Epithelial cell of prostate (primary cell): ENCODE measurements at regions not wholly inside any gene's neighbourhood (a gene's known extent, or its start where the extent isn't known, plus 50 kb on each side); places are given as distances from the start of the nearest gene placed in this dataset.
"Not testable (repeated sequence)": the region's sequence is repeated elsewhere in the genome, so short reads cannot be mapped to it uniquely, and the experiment has no call there.

Source experiments
- DNase-seq: peaks from one replicate; pipeline ENCODE4 v3.0.0-alpha.2; 2011; ENCODE audit warnings: low read depth, low spot score
- H3K27ac ChIP-seq: fragments of 450-650 bp; 2 replicates; pipeline ENCODE4 v1.5.1; 2017; ENCODE audit warnings: mild to moderate bottlenecking

DNA sequence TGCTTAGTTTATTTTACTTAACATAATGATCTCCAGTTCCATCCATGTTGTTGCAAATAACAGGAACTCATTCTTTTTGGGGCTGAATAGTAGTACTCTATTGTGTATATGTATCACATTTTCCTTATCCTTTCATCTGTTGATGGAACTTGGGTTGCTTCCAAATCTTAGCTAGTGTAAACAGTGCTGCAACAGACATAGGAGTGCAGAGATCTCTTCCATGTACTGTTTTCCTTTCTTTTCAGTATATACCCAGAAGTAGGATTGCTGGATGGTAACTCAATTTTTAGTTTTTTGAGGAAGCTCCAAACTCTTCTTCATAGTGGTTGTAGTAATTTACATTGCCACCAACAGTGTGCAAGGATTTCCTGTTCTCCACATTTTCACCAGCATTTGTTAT is 138.8 kb upstream of the POC5 start:
- DNase-seq, result no peak
- no peak overlapping the region for H3K27ac ChIP-seq

DNA sequence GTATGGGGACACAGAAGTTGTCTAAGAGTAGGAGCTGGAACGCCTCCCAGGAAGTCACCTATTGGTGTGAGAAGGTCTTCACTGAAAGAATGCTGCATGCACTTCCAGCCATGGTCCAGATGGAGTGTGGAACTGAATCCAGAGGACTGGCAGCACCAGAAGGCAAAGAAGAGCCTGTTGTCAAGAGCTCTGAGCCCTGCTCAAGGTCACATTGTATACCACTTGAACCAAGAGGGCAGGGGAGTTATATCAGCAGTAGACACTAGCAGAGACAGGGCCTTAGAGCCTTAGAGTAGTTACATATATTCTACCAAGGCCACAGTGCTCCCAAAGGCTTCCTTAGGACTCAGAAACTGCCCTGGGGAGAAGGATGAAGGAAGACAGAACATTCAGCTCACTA is 130.8 kb upstream of the POC5 start:
- H3K27ac ChIP-seq, result no peak overlapping the region
- DNase-seq, result no peak

DNA sequence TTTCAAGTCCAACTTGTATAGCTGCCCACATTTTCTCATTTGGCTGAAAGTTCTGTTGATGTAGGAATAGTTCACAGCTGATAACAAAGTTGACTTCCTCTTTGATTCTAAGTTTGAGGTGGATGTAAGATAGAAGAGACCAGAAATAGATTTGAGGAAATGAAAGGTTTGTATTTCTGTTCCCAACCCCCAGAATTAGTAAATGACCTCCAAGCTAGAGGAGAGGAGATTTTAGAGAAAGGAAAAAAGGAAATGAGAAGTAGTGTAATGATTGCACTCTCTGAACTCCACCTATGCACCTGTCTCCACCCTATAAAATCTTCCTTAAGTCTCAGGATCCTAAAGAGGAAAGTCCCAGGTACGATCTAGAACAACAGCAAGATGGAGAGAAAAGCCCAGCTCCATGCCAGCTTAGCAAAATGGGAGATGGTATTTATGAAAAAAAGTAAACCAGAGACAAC is 130.4 kb upstream of the POC5 start:
- DNase-seq, result no peak
- H3K27ac ChIP-seq, result no peak overlapping the region

DNA sequence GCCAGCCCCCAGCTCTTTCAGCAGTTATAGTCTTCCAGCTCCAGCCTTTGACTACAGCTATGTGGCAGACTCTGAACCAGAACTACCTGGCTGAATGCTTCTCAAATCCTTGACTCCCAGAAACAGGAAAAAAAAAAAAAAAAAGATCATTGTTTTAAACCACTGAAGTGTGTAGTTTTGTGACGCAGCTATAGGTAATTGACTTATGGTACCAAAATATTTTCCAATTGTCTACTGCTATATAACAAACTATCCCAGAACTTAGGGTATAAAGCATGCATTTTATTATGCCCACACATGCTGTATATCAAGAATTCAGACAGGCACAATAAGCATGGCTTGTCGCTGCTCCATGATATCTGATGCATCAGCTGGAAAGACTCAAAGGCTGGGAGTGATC is 127.1 kb upstream of the POC5 start:
- H3K27ac ChIP-seq, result no peak overlapping the region
- no peak for DNase-seq

DNA sequence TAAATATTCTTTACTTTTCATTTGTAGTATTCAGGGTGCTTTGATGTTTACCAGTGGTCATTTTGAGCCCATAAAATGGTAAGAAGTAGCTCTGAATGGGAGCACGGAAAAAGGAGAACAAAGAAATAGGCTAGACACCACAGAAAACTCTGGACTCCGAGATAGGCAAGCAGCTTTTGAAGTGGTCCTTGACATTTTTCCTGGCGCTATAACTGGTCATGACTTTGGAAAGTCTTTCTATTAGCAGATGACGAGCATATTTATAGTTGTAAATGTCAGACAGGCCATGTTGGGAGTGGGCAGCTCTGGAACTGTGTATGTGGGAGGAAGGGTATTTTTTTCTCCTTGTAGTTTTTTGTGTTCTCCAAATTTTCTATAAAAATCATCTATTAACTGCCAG is 126.1 kb upstream of the POC5 start:
- H3K27ac ChIP-seq, result no peak overlapping the region
- no peak for DNase-seq

DNA sequence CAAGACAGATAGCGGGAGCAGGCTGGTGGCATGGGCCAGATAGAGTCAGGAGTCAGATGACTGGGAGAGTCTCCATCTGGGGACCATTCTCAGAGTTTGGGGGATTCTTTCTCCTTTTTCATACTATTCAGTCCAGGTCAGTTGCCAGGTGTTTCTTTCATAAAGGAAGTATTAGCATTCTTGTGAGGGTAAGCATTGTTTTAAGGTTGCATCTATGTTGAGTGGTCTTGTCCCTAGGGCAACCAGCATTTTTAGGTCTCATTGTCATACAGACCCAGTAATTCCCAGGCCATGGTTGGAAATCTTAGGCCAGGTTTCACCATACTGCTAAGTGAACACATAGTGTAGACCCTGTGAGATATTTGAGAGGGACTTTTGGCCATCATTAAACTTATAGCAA is 122.3 kb upstream of the POC5 start:
- H3K27ac ChIP-seq, result no peak overlapping the region
- DNase-seq, result no peak

DNA sequence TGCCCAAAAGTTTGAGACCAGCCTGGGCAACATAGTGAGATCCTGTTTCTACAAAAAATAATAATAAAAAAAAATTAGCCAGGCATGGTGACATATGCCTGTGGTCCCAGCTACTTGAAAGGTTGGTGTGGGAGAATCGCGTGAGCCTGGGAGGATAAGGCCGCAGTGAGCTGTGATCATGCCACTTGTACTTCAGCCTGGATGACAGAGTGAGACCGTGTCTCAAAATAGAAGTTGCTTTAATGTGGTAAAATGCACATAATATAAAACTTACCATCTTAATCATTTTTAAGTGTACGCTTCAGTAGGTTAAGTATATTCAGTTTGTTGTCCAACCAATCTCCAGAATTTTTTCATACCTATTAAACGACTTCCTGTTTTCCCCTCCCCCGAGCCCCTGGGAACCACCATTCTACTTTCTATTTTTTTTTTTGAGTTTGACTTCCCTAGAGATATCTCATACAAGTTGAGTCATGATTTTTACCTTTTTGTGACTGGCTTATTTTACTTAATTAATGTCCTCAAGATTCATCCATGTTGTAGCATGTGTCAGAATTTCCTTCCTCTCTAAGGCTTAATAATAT is 120.1 kb upstream of the POC5 start:
- no peak for DNase-seq
- H3K27ac ChIP-seq, result no peak overlapping the region

DNA sequence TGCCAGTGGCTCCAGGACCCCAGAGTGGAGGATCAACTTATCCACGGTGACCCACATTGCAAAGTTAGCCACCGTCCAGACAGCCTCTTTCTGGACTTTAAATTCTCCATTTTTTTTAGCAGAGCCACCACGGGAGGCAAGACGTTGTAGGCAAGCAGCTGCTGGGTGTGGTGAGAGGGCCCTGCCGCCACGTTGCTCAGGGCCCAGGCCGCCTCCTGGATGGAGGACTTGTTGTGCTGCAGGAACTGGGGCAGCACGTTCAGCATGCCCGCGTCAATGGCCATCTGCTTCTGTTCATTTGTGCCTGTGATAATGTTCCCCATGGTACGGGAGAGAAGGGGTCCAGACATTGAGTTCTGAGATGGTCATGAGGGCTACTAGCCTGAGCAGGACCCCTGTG is 114.3 kb upstream of the POC5 start:
- H3K27ac ChIP-seq, result no peak overlapping the region
- DNase-seq, result no peak

DNA sequence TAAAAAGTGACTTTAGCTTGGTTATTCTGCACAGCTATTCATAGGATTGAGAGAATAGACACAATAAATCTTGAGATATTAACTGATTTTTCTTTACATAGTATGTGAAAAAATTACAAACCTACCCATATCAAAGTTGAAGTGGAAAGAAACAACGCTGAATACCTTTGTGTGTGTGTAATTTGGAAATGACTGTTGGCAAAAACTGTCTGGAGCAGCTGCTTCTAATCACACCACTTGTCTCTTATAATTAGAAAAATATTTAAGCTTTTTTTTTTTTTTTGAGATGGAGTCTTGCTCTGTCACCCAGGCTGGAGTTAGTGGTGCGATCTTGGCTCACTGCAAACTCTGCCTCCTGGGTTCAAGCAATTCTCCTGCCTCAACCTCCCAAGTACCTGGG is 110.8 kb upstream of the POC5 start:
- no peak overlapping the region for H3K27ac ChIP-seq
- no peak for DNase-seq

DNA sequence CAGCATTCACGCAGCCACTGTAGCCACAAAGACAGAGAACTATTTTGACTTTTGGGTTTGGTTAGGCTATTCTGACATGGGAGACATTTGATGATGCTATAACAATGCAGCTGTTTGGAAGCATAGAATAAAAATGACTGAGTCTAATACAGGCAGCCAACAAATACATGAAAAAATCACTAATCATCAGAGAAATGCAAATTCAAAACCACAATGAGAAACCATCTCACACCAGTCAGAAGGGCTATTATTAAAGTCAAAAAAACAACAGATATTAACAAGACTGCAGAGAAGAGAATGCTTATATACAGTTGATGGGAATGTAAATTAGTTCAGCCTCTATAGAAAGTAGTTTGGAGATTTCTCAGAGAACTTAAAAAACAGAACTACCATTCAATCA is 107.1 kb upstream of the POC5 start:
- H3K27ac ChIP-seq, result no peak overlapping the region
- DNase-seq, result no peak

DNA sequence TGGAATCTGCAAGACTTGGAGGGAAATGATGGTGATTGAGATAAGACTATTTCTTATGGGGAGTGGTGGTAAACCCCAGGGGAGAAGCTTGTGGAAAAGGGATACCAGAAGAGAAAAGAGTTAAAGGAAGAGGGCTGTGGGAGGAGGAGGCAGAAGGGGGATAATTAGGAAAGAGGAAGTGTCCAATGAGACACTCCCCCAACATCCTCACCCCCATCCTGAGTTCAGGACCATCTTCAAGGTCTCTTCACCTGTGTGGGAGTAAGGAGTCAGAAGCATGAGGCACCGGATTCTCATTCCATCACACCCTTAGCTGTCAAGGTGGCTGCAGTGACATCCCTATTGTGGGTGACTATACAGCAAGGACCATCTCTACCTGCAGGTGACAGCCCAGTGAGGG is 106.6 kb upstream of the POC5 start:
- DNase-seq, result no peak
- H3K27ac ChIP-seq, result no peak overlapping the region

DNA sequence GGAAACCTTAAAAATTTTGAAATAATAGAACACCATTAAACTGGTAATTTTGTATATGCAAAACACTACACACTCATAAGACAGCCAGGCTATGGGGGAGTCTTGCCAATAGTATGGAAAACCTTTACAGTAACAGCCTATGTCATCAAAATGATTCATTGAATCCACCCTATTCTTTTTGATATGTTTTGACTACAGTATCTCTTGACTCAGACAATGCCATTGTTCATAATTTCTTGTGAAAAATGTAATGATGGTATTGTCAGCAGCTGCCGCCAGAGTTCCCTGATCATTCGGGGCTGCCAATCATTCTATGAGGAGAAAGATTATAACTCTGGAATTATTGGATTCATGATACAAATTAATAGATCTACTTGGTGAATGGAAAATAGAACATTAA is 101.4 kb upstream of the POC5 start:
- no peak overlapping the region for H3K27ac ChIP-seq
- DNase-seq, result no peak

DNA sequence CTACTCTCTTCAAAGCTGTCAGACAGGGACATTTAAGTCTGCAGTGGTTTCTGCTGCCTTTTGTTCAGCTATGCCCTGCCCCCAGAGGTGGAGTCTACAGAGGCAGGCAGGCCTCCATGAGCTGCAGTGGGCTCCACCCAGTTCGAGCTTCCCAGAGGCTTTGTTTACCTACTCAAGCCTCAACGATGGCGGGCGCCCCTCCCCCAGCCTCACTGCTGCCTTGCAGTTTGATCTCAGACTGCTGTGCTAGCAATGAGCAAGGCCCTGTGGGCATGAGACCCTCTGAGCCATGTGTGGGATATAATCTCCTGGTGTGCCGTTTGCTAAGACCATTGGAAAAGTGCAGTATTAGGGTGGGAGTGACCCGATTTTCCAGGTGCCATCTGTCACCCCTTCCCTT is 82.5 kb upstream of the POC5 start:
- not testable (repeated sequence) for H3K27ac ChIP-seq, DNase-seq

DNA sequence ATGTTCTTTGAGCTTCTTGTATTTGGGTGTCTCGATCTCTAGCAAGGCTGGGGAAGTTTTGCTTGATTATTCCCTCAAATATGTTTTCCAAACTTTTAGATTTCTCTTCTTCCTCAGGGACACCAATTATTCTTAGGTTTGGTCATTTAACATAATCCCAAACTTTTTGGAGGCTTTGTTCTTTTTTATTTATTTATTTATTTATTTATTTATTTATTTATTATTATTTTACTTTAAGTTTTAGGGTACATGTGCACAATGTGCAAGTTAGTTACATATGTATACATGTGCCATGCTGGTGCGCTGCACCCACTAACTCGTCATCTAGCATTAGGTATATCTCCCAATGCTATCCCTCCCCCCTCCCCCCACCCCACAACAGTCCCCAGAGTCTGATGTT is 52.1 kb upstream of the POC5 start:
- H3K27ac ChIP-seq, DNase-seq: not testable (repeated sequence)
